ENCODE measurements at regions not wholly inside any gene's neighbourhood (a gene's known extent, or its start where the extent isn't known, plus 50 kb on each side); places are given as distances from the start of the nearest gene placed in this dataset.

- 0 out of 2 replicates have a peak, but pooled peaks cover 7% of the 10 kb centered on the region for H3K9me3 ChIP-seq (ENCODE audit: low read length)
- ChIA-PET POLR2A (no interaction called here), CTCF (ENCODE audit: low intra/inter-chr PET ratio, low total read pairs) (no interaction called here)
- no peaks in the 10 kb centered on the region for H3K79me2 ChIP-seq (ENCODE audit: insufficient read depth, low read length)
- H3K36me3 ChIP-seq (replicated peaks in 1 of 2; ENCODE audit: control insufficient read depth in 1 of 2, insufficient read depth in 2 of 2, low read length in 2 of 2) = no peaks in the 10 kb centered on the region
- no peaks in the 10 kb centered on the region for H4K20me1 ChIP-seq (ENCODE audit: insufficient read depth, low read length)
- BruUV-seq (replicated peaks) = no TSS peak
- H3K4me2 ChIP-seq (ENCODE audit: low read depth, low read length) = no peak overlapping the region
- intact Hi-C loops (cut with micrococcal nuclease; ENCODE audit: unreplicated experiment) (no loop called here), in situ Hi-C loops (cut with HindIII; ENCODE audit: extremely low pct_ligation_motif_present, low pct_unique_long_range_greater_than_20kb) (no loop called here)
- no peaks in the 10 kb centered on the region for H3K27me3 ChIP-seq (ENCODE audit: control insufficient read depth in 1 of 2, insufficient read depth in 2 of 2, low read length in 2 of 2)
- 3% methylated on average over 1 of the region's 1 CpG for WGBS (ENCODE audit: low lambda C conversion rate)
- DNase-seq (ENCODE audit: low spot score) (no peak), FAIRE-seq (no peak), ATAC-seq (no peak)
- H2AFZ ChIP-seq (ENCODE audit: low read length) = no peak overlapping the region
- H3K9ac ChIP-seq (ENCODE audit: insufficient read depth, low read depth, low read length) = no peak overlapping the region
- no peak overlapping the region for H3K4me3 ChIP-seq (replicated peaks in 1 of 3; ENCODE audit: insufficient read depth in 1 of 3, low read depth in 2 of 3, low read length in 3 of 3)
- no peak overlapping the region for H3K27ac ChIP-seq (ENCODE audit: extremely low read length, insufficient read depth, low read length)
- H3K4me1 ChIP-seq (ENCODE audit: insufficient read depth, low read length) = no peaks in the 10 kb centered on the region
- TF ChIP-seq GABPA (IDR thresholded peaks at IDR 0.05; ENCODE audit: low read depth, low read length) (no peak), GABPA (CRISPR knock-in tag; IDR thresholded peaks at IDR 0.05; ENCODE audit: low read depth) (no peak), PRDM10 (CRISPR knock-in tag; IDR thresholded peaks at IDR 0.05; ENCODE audit: low read depth) (no peak), CENPX (CRISPR knock-in tag; IDR thresholded peaks at IDR 0.05) (no peak), CBX1 (IDR thresholded peaks at IDR 0.05; ENCODE audit: low read depth) (no peak), ZSCAN9 (CRISPR knock-in tag; IDR thresholded peaks at IDR 0.05; ENCODE audit: borderline replicate concordance) (no peak), ZNF746 (CRISPR knock-in tag; IDR thresholded peaks at IDR 0.05) (no peak), PHF20 (CRISPR knock-in tag; IDR thresholded peaks at IDR 0.05) (no peak), EZH2 (conservative IDR thresholded peaks at IDR 0.05; ENCODE audit: low read depth, low read length) (no peak), ZNF646 (CRISPR knock-in tag; IDR thresholded peaks at IDR 0.05) (no peak), ZNF788 (CRISPR knock-in tag; IDR thresholded peaks at IDR 0.05; ENCODE audit: borderline replicate concordance) (no peak)
- TF ChIP-seq, protein P1, sequence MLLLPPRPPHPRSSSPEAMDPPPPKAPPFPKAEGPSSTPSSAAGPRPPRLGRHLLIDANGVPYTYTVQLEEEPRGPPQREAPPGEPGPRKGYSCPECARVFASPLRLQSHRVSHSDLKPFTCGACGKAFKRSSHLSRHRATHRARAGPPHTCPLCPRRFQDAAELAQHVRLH (CRISPR knock-in tag; IDR thresholded peaks at IDR 0.05; ENCODE audit: borderline replicate concordance, low read depth) = no peak
Measured at GRCh38 chr9:80874276-80874675, 815.1 kb downstream of the TLE1 start.
